OCI-LY7 (cell line): ENCODE measurements at regions not wholly inside any gene's neighbourhood (a gene's known extent, or its start where the extent isn't known, plus 50 kb on each side); places are given as distances from the start of the nearest gene placed in this dataset.

Experiments
- BruUV-seq: library from RNA; stranded (reverse); fragments of 400-500 nt; replicated peaks from 2 replicates; lab custom pipeline; 2021; lab: Mats Ljungman, UMichigan
- CTCF ChIA-PET: fragments of 300-600 bp; sonication (Branson Sonifier 250); formaldehyde crosslinking; loops from one replicate; lab custom pipeline; 2022; ENCODE audit warnings: antibody characterized with exemption; ENCODE audit not compliant: unreplicated experiment; lab: Charles Lee
- POLR2A ChIA-PET: fragments of 300-600 bp; sonication (Branson Sonifier 250); formaldehyde crosslinking; loops from one replicate; lab custom pipeline; 2022; ENCODE audit warnings: antibody characterized with exemption; lab: Charles Lee
- DNase-seq: peaks from one replicate; pipeline ENCODE4 v3.0.0-alpha.2; 2015; ENCODE audit warnings: low spot score
- H2AFZ ChIP-seq: fragments of 200-600 bp; sonication (generic), shearing (Covaris generic); 2 replicates; pipeline ENCODE4 v1.6.1; 2014; ENCODE audit warnings: mild to moderate bottlenecking, antibody characterized with exemption, low read length, moderate library complexity
- H3K27ac ChIP-seq: fragments of 200-600 bp; sonication (generic); 2 replicates; pipeline ENCODE4 v1.5.1; 2014; ENCODE audit warnings: mixed run types, low read depth, mild to moderate bottlenecking, moderate library complexity, low read length, inconsistent platforms; ENCODE audit not compliant: poor library complexity, severe bottlenecking
- H3K36me3 ChIP-seq: fragments of 200-600 bp; sonication (generic); 2 replicates; pipeline ENCODE4 v1.6.1; 2014; ENCODE audit warnings: mild to moderate bottlenecking, antibody characterized with exemption, low read length, moderate library complexity, mixed read lengths; ENCODE audit not compliant: insufficient read depth
- H3K4me1 ChIP-seq: fragments of 200-600 bp; sonication (generic); 2 replicates; pipeline ENCODE4 v1.5.1; 2014; ENCODE audit warnings: mild to moderate bottlenecking, low read length; ENCODE audit not compliant: insufficient read depth, poor library complexity, severe bottlenecking
- H3K4me2 ChIP-seq: fragments of 200-600 bp; sonication (generic); 2 replicates; pipeline ENCODE4 v1.6.1; 2014; ENCODE audit warnings: mild to moderate bottlenecking, low read length
- H3K4me3 ChIP-seq: fragments of 200-600 bp; sonication (generic); 2 replicates; pipeline ENCODE4 v1.5.1; 2014; ENCODE audit warnings: mild to moderate bottlenecking, low read depth, low read length; ENCODE audit not compliant: poor library complexity, severe bottlenecking
- H3K79me2 ChIP-seq: fragments of 200-600 bp; sonication (generic); 2 replicates; pipeline ENCODE4 v1.6.1; 2016; ENCODE audit warnings: low read depth, mild to moderate bottlenecking, low read length, moderate library complexity, mixed read lengths; ENCODE audit not compliant: insufficient read depth
- H3K9me2 ChIP-seq: fragments of 200-600 bp; sonication (generic); 2 replicates; pipeline ENCODE4 v1.6.1; 2016; ENCODE audit warnings: mild to moderate bottlenecking, low read length, mixed read lengths; ENCODE audit not compliant: insufficient read depth
- H3K9me3 ChIP-seq: fragments of 200-600 bp; sonication (generic); 2 replicates; pipeline ENCODE4 v1.6.1; 2014; ENCODE audit warnings: mild to moderate bottlenecking, mixed run types, low read length, mixed read lengths
- H4K20me1 ChIP-seq: fragments of 200-600 bp; sonication (generic); 2 replicates; pipeline ENCODE4 v1.6.1; 2014; ENCODE audit warnings: mild to moderate bottlenecking, antibody characterized with exemption, low read length, moderate library complexity, mixed read lengths; ENCODE audit not compliant: insufficient read depth
- EZH2phosphoT487 ChIP-seq: fragments of 200-600 bp; sonication (generic); IDR thresholded peaks from 2 replicates; pipeline ENCODE4 v1.6.1; 2018; ENCODE audit warnings: low read depth, borderline replicate concordance, mild to moderate bottlenecking, mixed run types, antibody characterized with exemption, low read length, moderate library complexity, mixed read lengths
- intact Hi-C: fragments of 100-400 bp; cut with micrococcal nuclease; formaldehyde crosslinking; loops from one replicate; pipeline ENCODE4 v1.10.0; 2022; ENCODE audit not compliant: unreplicated experiment
- TF ChIP-seq, protein P1 (sequence below): fragments of 200-600 bp; sonication (generic); conservative IDR thresholded peaks from 2 replicates; pipeline ENCODE4 v1.5.1; 2014; ENCODE audit warnings: mild to moderate bottlenecking, antibody characterized with exemption, low read length, moderate library complexity, mixed read lengths

DNA sequence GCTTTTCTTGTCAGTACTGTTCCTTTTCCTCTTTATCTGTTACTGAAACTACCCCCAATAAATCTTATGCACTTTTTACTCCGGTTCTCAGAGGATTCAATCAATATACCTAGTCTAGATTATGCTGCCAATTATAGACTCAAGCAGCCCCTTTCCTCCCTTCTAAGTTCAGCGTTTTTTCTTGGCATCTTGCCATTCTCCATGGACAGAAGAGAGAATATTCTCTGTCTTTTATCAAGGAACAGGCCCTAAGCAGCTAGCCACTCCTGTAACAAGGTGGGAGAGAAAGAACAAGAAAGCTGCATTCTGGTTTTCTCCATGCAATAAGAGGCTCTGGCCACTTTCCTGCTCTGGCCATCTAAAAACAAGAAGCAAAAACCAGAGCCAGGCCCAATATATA, 263.0 kb upstream of the ALG10 start:
- no peaks in the 10 kb centered on the region for H3K9me2 ChIP-seq
- no peak for DNase-seq
- BruUV-seq, result no TSS peak
- H2AFZ ChIP-seq, result no peak overlapping the region
- POLR2A ChIA-PET, result no interaction called here
- no peaks in the 10 kb centered on the region for H4K20me1 ChIP-seq
- no peak for TF ChIP-seq EZH2phosphoT487
- TF ChIP-seq, protein P1, sequence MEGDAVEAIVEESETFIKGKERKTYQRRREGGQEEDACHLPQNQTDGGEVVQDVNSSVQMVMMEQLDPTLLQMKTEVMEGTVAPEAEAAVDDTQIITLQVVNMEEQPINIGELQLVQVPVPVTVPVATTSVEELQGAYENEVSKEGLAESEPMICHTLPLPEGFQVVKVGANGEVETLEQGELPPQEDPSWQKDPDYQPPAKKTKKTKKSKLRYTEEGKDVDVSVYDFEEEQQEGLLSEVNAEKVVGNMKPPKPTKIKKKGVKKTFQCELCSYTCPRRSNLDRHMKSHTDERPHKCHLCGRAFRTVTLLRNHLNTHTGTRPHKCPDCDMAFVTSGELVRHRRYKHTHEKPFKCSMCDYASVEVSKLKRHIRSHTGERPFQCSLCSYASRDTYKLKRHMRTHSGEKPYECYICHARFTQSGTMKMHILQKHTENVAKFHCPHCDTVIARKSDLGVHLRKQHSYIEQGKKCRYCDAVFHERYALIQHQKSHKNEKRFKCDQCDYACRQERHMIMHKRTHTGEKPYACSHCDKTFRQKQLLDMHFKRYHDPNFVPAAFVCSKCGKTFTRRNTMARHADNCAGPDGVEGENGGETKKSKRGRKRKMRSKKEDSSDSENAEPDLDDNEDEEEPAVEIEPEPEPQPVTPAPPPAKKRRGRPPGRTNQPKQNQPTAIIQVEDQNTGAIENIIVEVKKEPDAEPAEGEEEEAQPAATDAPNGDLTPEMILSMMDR, result no peak
- intact Hi-C loops, result no loop called here
- CTCF ChIA-PET, result no interaction called here
- H3K4me3 ChIP-seq, result no peak overlapping the region
- H3K9me3 ChIP-seq, result no peaks in the 10 kb centered on the region
- H3K27ac ChIP-seq, result no peak overlapping the region
- H3K4me1 ChIP-seq, result no peaks in the 10 kb centered on the region
- H3K4me2 ChIP-seq, result no peak overlapping the region
- no peaks in the 10 kb centered on the region for H3K36me3 ChIP-seq
- H3K79me2 ChIP-seq, result no peaks in the 10 kb centered on the region

DNA sequence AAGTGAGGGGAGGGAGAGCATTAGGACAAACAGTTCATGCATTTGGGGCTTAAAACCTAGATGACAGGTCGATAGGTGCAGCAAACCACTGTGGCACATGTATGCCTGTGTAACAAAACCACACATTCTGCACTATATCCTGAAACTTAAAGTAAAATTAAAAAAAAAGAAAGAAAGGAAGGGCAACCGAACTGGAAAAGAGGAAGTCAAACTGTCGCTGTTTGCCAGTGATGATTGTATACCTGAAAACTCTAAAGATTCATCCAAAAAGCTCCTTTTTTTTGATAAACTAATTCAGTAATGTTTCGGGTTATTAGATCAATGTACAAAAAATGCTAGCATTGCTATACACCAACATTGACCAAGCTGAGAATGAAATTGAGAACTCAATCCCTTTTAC, 259.0 kb upstream of the ALG10 start:
- POLR2A ChIA-PET, result no interaction called here
- H2AFZ ChIP-seq, result no peak overlapping the region
- no peak overlapping the region for H3K27ac ChIP-seq
- no TSS peak for BruUV-seq
- H3K4me2 ChIP-seq, result no peak overlapping the region
- CTCF ChIA-PET, result no interaction called here
- no peaks in the 10 kb centered on the region for H4K20me1 ChIP-seq
- no peaks in the 10 kb centered on the region for H3K4me1 ChIP-seq
- H3K9me3 ChIP-seq, result no peaks in the 10 kb centered on the region
- no peak overlapping the region for H3K4me3 ChIP-seq
- intact Hi-C loops, result no loop called here
- no peaks in the 10 kb centered on the region for H3K36me3 ChIP-seq
- TF ChIP-seq EZH2phosphoT487, result no peak
- TF ChIP-seq, protein P1, result no peak
- no peaks in the 10 kb centered on the region for H3K9me2 ChIP-seq
- DNase-seq, result no peak
- H3K79me2 ChIP-seq, result no peaks in the 10 kb centered on the region

DNA sequence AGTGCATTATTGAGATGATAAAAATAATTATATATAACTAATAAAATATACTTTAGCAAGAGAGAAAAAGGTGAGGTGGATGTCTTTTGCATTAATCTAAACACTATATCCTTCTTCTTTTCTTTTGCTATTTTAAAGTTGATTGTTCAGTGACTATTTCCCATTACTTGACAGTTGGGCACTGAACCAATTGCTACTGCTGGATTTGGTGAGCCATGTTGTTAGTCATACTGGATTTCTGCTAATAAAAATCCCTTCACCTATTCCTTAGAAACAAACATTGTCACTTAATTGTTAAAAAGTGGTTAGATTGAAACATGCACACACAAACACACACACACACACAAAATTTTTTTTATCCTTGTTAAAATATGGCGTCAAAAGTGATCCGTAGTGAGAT, 251.6 kb upstream of the ALG10 start:
- no peaks in the 10 kb centered on the region for H3K9me3 ChIP-seq
- BruUV-seq, result no TSS peak
- no peaks in the 10 kb centered on the region for H4K20me1 ChIP-seq
- intact Hi-C loops, result no loop called here
- H3K4me2 ChIP-seq, result no peak overlapping the region
- no peaks in the 10 kb centered on the region for H3K4me1 ChIP-seq
- ChIA-PET POLR2A (no interaction called here), CTCF (no interaction called here)
- H3K4me3 ChIP-seq, result no peak overlapping the region
- no peak overlapping the region for H2AFZ ChIP-seq
- H3K36me3 ChIP-seq, result no peaks in the 10 kb centered on the region
- H3K9me2 ChIP-seq, result no peaks in the 10 kb centered on the region
- DNase-seq, result no peak
- H3K27ac ChIP-seq, result no peak overlapping the region
- no peaks in the 10 kb centered on the region for H3K79me2 ChIP-seq
- no peak for TF ChIP-seq EZH2phosphoT487
- TF ChIP-seq, protein P1, result no peak
